NCI-H524 (cell line): ENCODE measurements at regions not wholly inside any gene's neighbourhood (a gene's known extent, or its start where the extent isn't known, plus 50 kb on each side); places are given as distances from the start of the nearest gene placed in this dataset.
"Not testable (repeated sequence)": the region's sequence is repeated elsewhere in the genome, so short reads cannot be mapped to it uniquely, and the experiment has no call there.

Source experiments
- DNase-seq, 2 experiments: peaks; one replicate each; lab custom pipeline; 2025; lab: John Stamatoyannopoulos, UW

DNA sequence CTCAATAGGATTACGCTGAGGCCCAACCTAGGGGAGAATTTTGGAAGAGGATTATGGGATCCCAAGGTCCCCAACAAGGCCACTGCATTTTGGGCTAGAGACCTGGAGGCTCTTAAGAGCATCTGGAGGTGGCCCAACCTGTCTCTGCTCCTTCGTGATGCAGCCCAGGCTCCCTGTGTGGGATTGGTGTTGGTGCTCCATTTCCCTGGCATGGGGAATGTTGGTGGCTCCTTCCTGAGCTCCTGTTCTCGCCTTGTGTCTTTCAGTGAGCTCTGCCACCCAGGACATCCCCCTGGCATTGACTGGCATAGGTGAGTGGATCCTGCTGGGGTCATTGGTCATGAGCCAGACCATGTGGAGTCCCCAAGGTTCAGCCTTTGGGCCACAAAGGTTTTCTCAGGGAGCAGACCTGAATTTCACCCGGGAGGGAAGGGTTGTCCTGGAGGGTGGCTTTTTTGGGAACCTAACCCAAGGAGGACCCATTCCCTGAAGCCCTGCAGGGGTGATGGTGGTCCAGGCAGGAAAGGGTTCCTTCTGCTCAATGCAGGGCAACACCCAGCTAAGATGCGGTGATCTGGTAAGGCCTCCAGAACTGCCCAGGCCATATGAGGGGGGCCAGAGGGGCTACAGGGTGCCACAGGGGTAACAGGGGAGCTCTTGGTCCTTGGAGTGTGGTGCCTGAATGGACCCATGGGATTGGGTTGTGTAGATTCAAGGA lies 202.5 kb downstream of the UBE3A start:
- DNase-seq, result no peak

DNA sequence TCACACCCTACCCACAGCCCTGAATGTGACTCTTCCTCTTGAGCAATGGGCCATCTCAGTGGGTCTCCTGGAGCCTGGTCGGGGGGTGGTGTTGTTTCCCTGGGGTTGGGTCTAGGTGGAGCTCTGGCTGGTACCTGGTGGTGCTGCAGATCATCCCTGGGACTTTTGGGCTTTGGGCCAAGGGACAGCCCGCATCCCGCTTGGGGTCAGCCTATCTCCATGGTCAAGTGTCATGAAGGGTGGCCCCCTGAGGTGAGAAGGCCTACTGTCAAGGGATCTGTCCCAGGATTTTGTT lies 202.0 kb downstream of the UBE3A start:
- DNase-seq, result no peak

DNA sequence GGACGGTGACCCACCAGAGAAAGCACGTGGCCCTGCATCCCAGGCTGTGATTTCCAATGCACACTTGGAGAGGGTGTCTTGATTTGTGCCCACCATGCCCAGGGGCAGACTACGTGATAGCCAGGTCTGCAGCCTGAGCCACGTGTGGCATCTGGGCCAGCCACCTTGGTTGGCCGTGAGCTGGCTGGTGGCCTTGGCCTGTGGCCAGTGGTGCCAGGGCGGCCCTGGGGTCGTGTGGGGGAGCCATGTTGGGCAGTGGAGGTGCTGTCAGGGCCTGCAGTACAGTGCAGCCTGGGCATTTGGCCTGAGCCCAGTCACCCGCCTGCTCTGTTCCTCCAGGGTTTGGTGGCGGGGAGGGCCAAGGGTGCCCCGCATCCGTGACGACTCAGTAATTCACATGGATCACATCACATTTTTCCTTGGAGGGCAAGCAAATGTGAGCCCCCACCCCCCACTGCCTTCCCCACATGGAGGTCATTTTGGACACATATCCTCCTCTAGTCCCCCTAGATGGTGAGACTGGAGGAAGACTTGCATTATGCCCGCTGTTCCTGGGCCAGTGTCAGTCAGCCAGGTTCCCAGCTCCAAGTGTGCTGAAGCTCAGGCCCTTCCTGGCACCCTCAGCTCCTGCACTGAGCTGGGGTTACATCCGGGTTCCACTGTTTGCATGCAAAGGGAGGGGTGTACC lies 201.4 kb downstream of the UBE3A start:
- no peak for DNase-seq

DNA sequence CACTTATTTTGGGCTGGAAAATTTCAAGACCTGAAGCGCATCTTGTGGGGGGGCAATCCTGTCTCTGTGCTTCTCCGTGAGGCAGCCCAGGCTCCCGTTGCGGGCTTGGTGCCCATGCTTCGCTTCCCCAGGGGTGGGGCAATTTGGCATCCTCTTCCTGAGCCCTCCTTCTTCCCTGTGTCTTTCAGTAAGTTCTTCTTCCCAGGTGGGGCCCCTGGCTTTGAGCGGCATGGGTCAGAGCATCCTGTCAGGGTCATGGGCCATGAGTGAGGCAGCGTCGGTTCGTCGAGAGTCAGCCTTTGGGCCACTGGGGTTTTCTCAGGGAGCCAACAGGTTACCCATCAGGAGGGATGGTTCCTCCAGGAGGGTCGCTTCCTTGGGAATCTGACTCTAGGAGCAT lies 200.7 kb downstream of the UBE3A start:
- DNase-seq, result no peak

DNA sequence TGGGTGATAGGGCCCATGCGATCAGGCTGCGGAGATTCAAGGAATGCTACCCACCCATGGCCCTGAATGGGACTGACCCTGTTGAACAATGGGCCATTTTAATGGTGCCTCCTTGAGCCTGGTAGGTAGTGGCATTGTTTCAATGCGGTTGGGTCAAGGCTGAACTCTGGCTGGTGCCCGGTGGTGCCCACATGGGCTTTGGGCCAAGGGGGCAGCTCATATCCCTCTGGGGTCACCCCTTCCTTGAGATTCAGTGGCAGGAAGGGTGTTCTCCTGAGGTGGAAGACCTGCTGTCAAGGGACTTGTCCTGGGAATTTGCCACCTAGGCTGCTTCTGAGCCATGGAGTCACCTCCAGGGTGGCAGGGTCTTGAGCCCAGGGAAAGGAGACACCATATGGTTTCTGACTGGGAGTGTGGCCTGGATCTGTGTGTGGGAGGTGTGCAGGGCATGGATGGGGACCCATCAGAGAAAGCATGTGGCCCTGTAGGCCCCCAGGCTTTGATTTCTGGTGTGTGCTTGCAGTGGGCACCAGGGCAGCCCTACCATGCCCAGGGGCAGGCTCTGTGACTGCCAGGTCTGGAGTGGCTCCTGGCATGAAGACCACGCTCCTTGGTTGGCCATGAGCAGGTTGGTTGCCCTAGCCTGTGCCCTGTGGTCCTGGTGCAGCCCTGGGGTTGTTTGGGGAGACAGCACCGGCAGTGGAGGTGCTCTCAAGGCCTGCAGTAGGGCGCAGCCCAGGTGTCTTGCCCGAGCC lies 199.9 kb downstream of the UBE3A start:
- no peak for DNase-seq

DNA sequence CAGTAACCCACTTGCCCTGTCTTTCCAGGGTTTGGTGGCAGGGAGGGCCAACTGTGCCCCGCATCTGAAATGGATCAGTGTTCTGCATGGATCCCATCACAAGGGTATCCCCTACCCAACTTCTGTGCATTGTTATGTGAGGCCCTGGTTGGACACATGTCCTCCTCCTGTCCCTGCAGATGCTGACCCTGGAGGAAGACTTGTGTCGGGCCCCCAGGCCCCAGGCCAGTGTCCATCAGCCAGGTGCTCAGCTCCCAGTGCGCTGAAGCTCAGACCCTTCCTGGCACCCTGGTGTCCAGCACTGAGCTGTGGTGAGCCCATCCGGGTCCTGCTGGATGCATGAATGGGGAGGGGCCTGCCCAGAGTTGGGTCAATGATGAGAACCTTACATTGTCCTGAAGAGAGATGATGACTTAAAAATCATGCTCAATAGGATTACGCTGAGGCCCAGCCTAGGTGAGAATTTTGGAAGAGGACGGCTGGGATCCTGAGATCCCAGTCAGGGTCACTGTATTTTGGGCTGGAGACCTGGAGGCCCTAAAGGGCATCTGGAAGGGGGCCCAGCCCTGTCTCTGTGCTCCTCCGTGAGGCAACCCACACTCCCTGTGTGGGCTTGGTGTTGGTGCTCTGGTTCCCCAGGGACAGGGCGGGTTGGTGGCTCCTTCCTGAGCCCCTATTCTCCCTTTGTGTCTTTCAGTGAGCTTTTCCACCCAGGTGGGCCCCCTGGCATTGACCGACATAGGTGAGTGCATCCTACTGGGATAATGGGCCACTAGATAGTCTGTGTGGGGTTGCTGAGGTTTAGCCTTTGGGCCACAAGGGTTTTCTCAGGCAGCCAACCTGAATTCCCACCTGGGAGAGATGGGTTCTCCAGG lies 199.1 kb downstream of the UBE3A start:
- DNase-seq, result no peak

DNA sequence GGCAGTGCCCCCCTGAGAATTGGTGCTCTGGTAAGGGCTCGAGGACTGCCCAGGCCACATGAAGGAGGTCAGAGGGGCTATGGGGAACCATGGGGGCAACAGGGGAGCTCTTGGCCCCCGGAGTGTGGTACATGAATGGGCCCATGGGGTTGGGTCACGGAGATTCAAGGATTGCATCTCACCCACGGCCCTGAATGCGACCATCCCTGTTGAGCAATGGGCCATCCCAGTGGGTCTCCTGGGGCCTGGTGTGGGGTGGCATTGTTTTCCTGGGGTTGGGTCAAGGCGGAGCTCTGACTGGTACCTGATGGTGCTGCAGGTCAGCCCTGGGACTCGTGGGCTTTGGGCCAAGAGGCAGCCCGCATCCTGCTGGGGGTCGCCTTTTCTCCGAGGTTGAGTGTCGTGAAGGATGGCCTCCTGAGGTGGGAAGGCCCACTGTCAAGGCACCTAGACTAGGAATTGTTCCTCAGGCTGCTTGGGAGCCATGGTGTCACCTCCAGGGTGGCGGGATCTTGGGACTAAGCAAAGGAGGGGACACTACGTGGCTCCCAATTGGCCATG lies 198.3 kb downstream of the UBE3A start:
- DNase-seq, result no peak

DNA sequence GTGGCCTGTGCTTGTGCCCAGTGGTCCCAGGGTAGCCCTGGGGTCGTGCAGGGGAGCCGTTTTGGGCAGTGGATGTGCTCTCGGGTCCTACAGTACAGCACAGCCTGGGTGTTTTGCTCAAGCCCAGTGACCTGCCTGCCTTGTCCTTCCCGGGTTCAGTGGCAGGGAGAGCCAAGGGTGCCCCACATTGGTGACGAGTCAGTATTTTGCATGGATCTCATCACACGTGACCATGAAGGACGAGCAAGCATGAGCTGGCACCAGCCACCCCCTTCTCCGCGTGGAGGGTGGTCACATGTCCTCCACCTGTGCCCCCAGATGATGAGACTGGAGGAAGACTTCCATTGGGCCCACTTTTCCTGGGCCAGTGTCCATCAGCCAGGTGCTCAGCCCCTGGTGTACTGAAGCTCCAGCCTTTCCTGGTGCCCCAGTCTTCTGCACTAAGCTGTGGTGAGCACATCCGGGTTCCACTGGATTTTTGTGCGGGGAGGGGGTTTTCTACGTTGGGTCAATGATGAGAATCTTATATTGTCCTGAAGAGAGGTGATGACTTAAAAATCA lies 197.5 kb downstream of the UBE3A start:
- no peak for DNase-seq

- no peak for DNase-seq
Observed at GRCh38 chr15:25242166-25242879, 196.5 kb downstream of the UBE3A start.

DNA sequence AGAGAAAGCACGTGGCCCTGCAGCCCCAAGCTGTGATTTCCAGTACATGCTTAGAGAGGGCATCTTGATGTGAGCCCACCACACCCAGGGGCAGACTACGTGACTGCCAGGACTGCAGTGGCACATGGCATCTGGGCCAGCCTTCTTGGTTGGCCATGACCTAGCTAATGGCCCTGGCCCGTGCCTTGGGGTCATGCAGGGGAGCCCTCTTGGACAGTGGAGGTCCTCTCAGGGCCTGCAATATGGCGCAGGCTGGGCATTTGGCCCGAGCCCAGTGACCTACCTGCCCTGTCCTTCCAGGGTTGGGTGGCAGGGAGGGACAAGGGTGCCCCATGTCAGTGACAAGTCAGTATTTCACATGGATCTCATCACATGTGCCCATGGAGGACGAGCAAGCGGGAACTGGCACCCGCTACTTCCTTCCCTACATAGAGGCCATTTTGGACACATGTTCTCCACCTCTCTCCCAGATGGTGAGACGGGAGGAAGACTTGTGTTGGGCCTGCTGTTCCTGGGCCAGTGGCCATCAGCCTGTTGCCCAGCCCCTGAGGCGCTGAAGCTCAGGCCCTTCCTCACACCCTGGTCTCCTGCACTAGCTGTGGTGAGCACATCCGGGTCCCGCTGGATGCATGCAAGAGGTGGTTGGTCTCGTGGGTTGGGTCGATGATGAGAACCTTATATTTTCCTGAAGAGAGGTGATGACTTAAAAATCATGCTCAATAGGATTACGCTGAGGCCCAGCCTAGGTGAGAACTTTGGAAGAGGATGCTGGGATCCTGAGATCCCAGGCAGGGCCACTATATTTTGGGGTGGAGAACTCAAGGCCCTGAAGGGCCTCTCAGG lies 195.6 kb downstream of the UBE3A start:
- DNase-seq, result no peak

DNA sequence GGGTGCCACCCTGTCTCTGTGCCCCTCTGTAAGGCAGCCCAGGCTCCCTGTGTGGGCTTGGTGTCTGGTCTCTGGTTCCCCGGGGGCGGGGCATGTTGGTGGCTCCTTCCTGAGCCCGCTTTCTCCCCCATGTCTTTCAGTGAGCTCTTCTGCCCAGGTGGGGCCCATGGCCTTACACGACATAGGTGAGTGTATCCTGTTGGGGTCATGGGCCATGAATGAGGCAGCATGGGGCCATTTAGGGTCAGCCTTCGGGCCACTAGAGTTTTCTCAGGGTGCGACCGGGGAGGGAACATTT lies 195.1 kb downstream of the UBE3A start:
- no peak for DNase-seq

DNA sequence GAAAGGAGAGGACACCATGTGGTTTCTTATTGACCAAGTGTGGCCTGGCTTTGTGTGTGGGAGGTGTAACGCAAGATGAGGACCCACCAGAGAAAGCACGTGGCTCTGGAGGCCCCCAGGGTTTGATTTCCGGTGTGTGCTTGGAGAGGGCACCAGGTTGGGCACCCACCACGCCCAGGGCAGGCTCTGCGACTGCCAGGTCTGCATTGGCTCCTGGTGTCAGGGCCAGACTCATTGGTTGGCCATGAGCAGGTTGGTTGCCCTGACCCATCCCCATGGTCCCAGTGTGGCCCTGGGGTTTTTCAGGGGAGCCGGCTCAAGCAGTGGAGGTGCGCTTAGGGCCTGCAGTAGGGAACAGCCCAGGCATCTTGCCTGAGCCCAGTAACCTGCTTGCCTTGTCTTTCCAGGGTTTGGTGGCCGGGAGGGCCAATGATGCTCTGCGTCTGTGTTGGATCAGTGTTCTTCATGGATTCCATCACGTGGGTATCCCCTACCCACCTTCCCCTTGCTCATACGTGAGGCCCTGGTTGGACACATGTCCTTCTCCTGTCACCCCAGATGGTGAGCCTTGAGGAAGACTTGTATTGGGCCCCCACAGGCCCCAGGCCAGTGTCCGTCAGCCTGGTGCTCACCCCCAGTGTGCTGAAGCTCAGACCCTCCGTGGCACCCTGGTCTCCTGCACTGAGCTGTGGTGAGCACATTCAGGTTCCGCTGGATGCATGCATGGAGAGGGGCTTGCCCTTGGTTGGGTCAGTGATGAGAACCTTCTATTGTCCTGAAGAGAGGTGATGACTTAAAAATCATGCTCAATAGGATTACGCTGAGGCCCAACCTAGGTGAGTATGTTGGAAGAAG lies 193.9 kb downstream of the UBE3A start:
- no peak for DNase-seq

- DNase-seq, result no peak
Observed at GRCh38 chr15:25245801-25246622, 192.8 kb downstream of the UBE3A start.

GRCh38 chr15:25246641-25247406 lies 192.0 kb downstream of the UBE3A start:
- DNase-seq, result no peak

GRCh38 chr15:25247407-25248038 lies 191.3 kb downstream of the UBE3A start:
- no peak for DNase-seq

DNA sequence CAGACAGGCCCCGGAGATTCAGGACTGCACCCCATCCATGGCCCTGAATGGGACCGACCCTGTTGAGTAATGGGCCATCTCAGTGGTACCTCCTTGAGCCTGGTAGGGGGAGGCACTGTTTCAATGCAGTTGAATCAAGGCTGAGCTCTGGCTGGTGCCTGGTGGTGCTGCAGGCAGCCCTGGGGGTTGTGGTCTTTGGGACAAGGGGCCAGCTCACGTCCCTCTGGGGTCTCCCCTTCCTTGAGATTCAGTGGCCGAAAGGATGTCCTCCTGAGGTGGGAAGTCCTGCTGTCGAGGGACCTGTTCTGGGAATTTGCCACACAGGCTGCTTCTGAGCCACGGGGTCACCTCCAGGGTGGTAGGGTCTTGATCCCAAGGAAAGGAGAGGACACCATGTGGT lies 190.7 kb downstream of the UBE3A start:
- not testable (repeated sequence) for DNase-seq

GRCh38 chr15:25248583-25249235 lies 190.1 kb downstream of the UBE3A start:
- no peak for DNase-seq
